Coronary artery (tissue), 2 donors: ENCODE measurements at regions not wholly inside any gene's neighbourhood (a gene's known extent, or its start where the extent isn't known, plus 50 kb on each side); places are given as distances from the start of the nearest gene placed in this dataset.

Experiments used
- DNase-seq: peaks from one replicate; pipeline ENCODE4 v3.0.0-alpha.2; 2017; ENCODE audit warnings: low spot score
- H3K27ac ChIP-seq, 2 donors: fragments of 200-600 bp; sonication (generic); one replicate each; pipeline ENCODE4 v1.5.1; 2016 to 2019
- H3K4me3 ChIP-seq: fragments of 200-600 bp; sonication (generic); 2 replicates; pipeline ENCODE4 v1.5.1; 2016; ENCODE audit warnings: mild to moderate bottlenecking, moderate library complexity
- CTCF ChIP-seq: fragments of 200-600 bp; sonication (generic); IDR thresholded peaks from one replicate; pipeline ENCODE4 v1.5.1; 2019; ENCODE audit warnings: antibody characterized with exemption

- H3K4me3 ChIP-seq, result no peak overlapping the region
- H3K27ac ChIP-seq, result no peak overlapping the region
- no peak for DNase-seq
- no peak for TF ChIP-seq CTCF
Observed at GRCh38 chr17:33972763-33973162, 282.3 kb upstream of the CCL2 start.

GRCh38 chr17:33973491-33973890 lies 281.6 kb upstream of the CCL2 start:
- Histone ChIP-seq H3K4me3 (no peak overlapping the region), H3K27ac (no peak overlapping the region)
- no peak for DNase-seq
- TF ChIP-seq CTCF, result no peak

- DNase-seq, result no peak
- TF ChIP-seq CTCF, result no peak
- H3K4me3 ChIP-seq, result no peak overlapping the region
- H3K27ac ChIP-seq, result no peak overlapping the region
Observed at GRCh38 chr17:33974276-33974675, 280.8 kb upstream of the CCL2 start.

GRCh38 chr17:33976831-33977230 lies 278.3 kb upstream of the CCL2 start:
- no peak overlapping the region for H3K27ac ChIP-seq
- H3K4me3 ChIP-seq, result no peak overlapping the region
- DNase-seq, result no peak
- no peak for TF ChIP-seq CTCF

- DNase-seq, result no peak
- Histone ChIP-seq H3K4me3 (no peak overlapping the region), H3K27ac (no peak overlapping the region)
- no peak for TF ChIP-seq CTCF
Observed at GRCh38 chr17:33977729-33978514, 277.2 kb upstream of the CCL2 start.

GRCh38 chr17:33978889-33979288 lies 276.2 kb upstream of the CCL2 start:
- no peak for TF ChIP-seq CTCF
- H3K4me3 ChIP-seq, result no peak overlapping the region
- DNase-seq, result no peak
- H3K27ac ChIP-seq, result no peak overlapping the region

- TF ChIP-seq CTCF, result no peak
- H3K27ac ChIP-seq, result no peak overlapping the region
- no peak overlapping the region for H3K4me3 ChIP-seq
- no peak for DNase-seq
Observed at GRCh38 chr17:33980193-33980592, 274.9 kb upstream of the CCL2 start.
